HL-60 (cell line): ENCODE measurements at regions not wholly inside any gene's neighbourhood (a gene's known extent, or its start where the extent isn't known, plus 50 kb on each side); places are given as distances from the start of the nearest gene placed in this dataset.

Source experiments
- CTCF ChIP-seq: IDR thresholded peaks from one replicate; pipeline ENCODE4 v1.5.1; 2011; ENCODE audit warnings: low read length, control low read depth, inconsistent platforms; ENCODE audit not compliant: insufficient read depth
- GABPA ChIP-seq: IDR thresholded peaks from 2 replicates; pipeline ENCODE4 v1.6.1; 2012; ENCODE audit warnings: low read depth

- TF ChIP-seq CTCF (no peak), GABPA (no peak)
These were observed 530.3 kb downstream of the MATN1 start for GRCh38 chr1:30192969-30193630.
